ENCODE measurements at regions not wholly inside any gene's neighbourhood (a gene's known extent, or its start where the extent isn't known, plus 50 kb on each side); places are given as distances from the start of the nearest gene placed in this dataset.
"Not testable (repeated sequence)": the region's sequence is repeated elsewhere in the genome, so short reads cannot be mapped to it uniquely, and the experiment has no call there.

DNA sequence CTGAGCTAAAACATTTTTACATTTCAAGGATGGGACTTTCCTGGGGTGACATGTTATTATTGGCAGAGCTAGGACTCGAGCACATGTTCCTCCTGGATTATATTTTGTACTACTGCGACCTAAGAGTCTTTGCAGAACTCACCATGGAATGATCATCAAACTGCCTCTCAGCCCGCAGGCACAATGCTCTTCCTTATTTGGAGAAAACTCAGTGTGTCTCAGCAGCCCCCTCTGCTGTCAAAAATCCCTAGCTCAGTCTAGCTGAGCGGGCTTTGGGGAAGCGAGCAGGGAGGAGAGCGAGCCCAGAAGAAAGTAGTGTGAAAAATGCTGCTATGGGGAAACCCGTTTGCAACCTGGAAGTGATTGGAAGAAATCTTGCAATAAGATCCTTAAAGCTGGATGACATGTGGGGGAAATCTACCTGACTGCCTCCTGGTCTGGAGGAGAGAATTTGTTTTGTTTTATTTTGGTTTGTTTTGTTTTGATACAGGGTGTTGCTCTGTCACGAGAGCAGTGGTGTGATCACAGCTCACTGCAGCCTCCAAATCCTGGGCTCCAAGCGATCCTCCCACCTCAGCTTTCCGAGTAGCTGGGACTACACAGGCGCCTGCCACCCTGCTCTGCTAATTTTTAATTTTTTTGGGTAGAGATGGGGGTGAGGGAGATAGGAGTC lies 89.9 kb upstream of the CLINT1 start:
- Histone ChIP-seq H3K4me3 (replicated peaks in 1 of 3) (no peak overlapping the region), H3K4me1 (peaks cover 0 to 5% of the 10 kb centered on the region in 2 donors), H3K36me3 (no peaks in the 10 kb centered on the region), H3K9me3 (no peaks in the 10 kb centered on the region), H3K27me3 (no peaks in the 10 kb centered on the region), H3K27ac (peak overlapping the region in 1 of 3 donors; percentile 4)
- 10 to 15% methylated on average over 11 of the region's 11 CpGs for WGBS, 2 donors
- peak; percentile 94 to 95 for DNase-seq
- intact Hi-C loops (cut with DNase I) = loop anchor here (5.0 to 10.0 kb wide), 2 partner anchors 94 to 127 kb away; partner anchors contain the start of gene CLINT1
- TF ChIP-seq POLR2A (IDR thresholded peaks at IDR 0.05) = no peak
- TF ChIP-seq, protein P1, sequence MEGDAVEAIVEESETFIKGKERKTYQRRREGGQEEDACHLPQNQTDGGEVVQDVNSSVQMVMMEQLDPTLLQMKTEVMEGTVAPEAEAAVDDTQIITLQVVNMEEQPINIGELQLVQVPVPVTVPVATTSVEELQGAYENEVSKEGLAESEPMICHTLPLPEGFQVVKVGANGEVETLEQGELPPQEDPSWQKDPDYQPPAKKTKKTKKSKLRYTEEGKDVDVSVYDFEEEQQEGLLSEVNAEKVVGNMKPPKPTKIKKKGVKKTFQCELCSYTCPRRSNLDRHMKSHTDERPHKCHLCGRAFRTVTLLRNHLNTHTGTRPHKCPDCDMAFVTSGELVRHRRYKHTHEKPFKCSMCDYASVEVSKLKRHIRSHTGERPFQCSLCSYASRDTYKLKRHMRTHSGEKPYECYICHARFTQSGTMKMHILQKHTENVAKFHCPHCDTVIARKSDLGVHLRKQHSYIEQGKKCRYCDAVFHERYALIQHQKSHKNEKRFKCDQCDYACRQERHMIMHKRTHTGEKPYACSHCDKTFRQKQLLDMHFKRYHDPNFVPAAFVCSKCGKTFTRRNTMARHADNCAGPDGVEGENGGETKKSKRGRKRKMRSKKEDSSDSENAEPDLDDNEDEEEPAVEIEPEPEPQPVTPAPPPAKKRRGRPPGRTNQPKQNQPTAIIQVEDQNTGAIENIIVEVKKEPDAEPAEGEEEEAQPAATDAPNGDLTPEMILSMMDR (IDR thresholded peaks at IDR 0.05) = peak; percentile 61 to 92 (median 90)

DNA sequence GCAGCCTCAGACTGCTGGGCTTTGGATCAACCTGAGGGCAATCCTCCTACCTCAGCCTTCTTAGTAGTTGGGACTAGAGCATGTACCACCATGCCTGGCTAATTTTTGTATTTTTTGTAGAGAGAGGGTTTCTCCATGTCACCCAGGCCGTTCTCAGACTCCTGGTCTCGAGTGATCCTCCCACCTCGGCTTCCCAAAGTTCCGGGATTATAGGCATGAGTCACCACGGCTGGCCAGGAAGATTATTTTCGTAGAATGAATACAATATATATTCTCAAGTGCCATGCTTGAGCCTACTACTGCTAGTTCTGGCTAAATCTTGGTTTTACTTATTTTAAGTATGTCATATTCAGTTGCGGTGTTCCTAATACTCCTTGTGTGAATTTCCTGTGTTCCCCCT lies 88.2 kb upstream of the CLINT1 start:
- 77 to 83% methylated on average over 7 of the region's 7 CpGs for WGBS, 2 donors
- TF ChIP-seq, protein P1 (IDR thresholded peaks at IDR 0.05) = no peak
- no peak for TF ChIP-seq POLR2A (IDR thresholded peaks at IDR 0.05)
- Histone ChIP-seq H3K27ac (no peak overlapping the region), H3K36me3 (no peaks in the 10 kb centered on the region), H3K9me3 (no peaks in the 10 kb centered on the region), H3K4me1 (peaks cover 0 to 5% of the 10 kb centered on the region in 2 donors), H3K27me3 (no peaks in the 10 kb centered on the region), H3K4me3 (replicated peaks in 1 of 3) (no peak overlapping the region)
- DNase-seq = no peak
- intact Hi-C loops (cut with DNase I) = loop anchor here (5.0 to 10.0 kb wide), 2 partner anchors 92 to 125 kb away; partner anchors contain the start of gene CLINT1

DNA sequence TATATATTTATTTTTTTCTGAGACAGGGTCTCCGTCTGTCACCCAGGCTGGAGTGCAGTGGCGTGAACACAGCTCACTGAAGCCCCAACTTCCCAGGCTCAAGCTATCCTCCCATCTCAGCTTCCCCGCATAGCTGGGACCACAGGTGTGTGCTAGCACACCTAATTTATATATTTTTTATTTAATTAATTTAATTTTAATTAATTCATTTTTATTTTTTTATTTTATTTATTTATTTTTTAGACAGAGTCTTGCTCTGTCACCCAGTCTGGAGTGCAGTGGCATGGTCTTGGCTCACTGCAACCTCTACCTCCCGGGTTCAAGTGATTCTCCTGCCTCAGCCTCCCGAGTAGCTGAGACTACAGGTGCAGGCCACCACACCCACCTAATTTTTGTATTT lies 86.9 kb upstream of the CLINT1 start:
- not testable (repeated sequence) for H3K4me3 ChIP-seq (replicated peaks in 1 of 3); H3K4me1 ChIP-seq; H3K9me3 ChIP-seq; H3K27ac ChIP-seq; H3K27me3 ChIP-seq; DNase-seq; H3K36me3 ChIP-seq
- 94 to 98% methylated on average over 5 of the region's 5 CpGs for WGBS, 2 donors
- intact Hi-C loops (cut with DNase I) = loop anchor here (5.0 to 10.0 kb wide), 2 partner anchors 91 to 124 kb away; partner anchors contain the start of gene CLINT1

DNA sequence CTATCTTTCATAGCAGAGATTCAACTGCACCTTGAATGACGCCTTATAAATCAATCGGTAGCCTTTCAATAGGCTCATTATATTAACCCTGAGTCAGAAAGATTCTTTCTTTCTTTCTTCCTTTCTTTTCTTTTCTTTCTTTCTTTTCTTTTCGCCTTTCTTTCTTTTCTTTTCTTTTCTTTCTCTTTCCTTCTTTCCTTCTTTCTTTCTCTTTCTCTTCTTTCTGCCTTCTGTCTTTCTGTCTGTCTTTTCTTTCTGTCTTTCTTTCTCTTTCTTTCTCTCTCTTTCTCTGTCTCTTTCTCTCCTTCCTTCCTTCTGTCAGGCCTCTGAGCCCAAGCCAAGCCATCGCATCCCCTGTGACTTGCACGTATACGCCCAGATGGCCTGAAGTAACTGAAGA lies 86.0 kb upstream of the CLINT1 start:
- intact Hi-C loops (cut with DNase I) = loop anchor here (5.0 to 10.0 kb wide), 2 partner anchors 90 to 123 kb away; partner anchors contain the start of gene CLINT1
- peaks cover 0 to 5% of the 10 kb centered on the region in 2 donors for H3K4me1 ChIP-seq

DNA sequence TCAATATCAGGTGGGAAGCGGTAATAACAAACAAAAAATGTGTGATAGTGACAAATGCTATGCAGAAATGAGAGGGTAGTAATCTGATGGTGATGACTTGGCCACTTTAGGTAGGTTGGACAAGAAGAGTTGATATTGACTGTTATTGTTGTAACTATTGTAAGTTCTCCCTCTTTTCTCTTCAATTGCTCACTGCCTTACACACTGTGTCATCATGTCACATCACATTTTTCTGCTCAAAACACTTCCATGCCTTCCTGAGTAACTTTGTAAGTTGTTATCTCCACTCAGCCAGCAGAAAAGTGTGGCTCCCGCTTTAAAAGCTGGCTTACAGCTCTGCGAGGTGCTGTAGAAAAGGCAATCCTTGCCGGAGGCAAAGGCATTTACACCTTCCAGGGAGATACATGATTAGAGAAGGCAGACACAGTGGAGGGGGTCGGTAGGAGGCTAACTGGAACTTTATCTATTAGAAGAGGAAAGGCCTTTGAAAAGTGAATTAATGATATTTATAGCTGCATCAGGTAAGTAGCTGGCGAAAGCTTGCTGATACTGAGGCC lies 85.2 kb upstream of the CLINT1 start:
- H3K4me3 ChIP-seq (replicated peaks in 1 of 3) = no peak overlapping the region
- TF ChIP-seq, protein P1 (IDR thresholded peaks at IDR 0.05) = no peak
- TF ChIP-seq POLR2A (IDR thresholded peaks at IDR 0.05) = no peak
- no peaks in the 10 kb centered on the region for H3K27me3 ChIP-seq
- 71 to 76% methylated on average over 6 of the region's 6 CpGs for WGBS, 2 donors
- H3K36me3 ChIP-seq = no peaks in the 10 kb centered on the region
- no peak for DNase-seq
- H3K9me3 ChIP-seq = no peaks in the 10 kb centered on the region
- H3K27ac ChIP-seq = no peak overlapping the region
- H3K4me1 ChIP-seq = peaks cover 0 to 5% of the 10 kb centered on the region in 2 donors
- intact Hi-C loops (cut with DNase I) = loop anchor here (10.0 kb wide), 1 partner anchor 89 kb away; the partner anchor contains the start of gene CLINT1

More for the DNA sequence above, 86.0 kb upstream of the CLINT1 start:
- Histone ChIP-seq H3K4me3 (replicated peaks in 1 of 3) (no peak overlapping the region), H3K27ac (no peak overlapping the region), H3K27me3 (no peaks in the 10 kb centered on the region), H3K9me3 (no peaks in the 10 kb centered on the region), H3K36me3 (no peaks in the 10 kb centered on the region)
- 94% methylated on average over 6 of the region's 6 CpGs for WGBS, 2 donors
- TF ChIP-seq, protein P1 (IDR thresholded peaks at IDR 0.05) = no peak
- TF ChIP-seq POLR2A (IDR thresholded peaks at IDR 0.05) = no peak
- DNase-seq = no peak

Data from thyroid gland (tissue), 4 donors.